ENCODE measurements at regions not wholly inside any gene's neighbourhood (a gene's known extent, or its start where the extent isn't known, plus 50 kb on each side); places are given as distances from the start of the nearest gene placed in this dataset.

- H3K9me3 Mint-ChIP-seq: no peaks in the 10 kb centered on the region
- no peaks in the 10 kb centered on the region for H3K79me1 ChIP-seq (ENCODE audit: insufficient read depth, low read depth, low read length, poor library complexity, severe bottlenecking)
- no peak overlapping the region for H2BK20ac ChIP-seq (ENCODE audit: low read depth, low read length, poor library complexity, severe bottlenecking)
- no peak overlapping the region for H3K27ac Mint-ChIP-seq
- no peaks in the 10 kb centered on the region; the same call in 1 of the 2 replicates for H3K27me3 Mint-ChIP-seq (ENCODE audit: low read depth)
- WGBS (ENCODE audit: extremely low coverage, insufficient read length, low lambda C conversion rate): no CpG with 5 or more reads among the region's 3 CpGs
- no peaks in the 10 kb centered on the region for H3K4me1 ChIP-seq (ENCODE audit: insufficient read depth, low read length)
- no peak overlapping the region for H3K56ac ChIP-seq (ENCODE audit: insufficient read length, low read depth, low read length)
- H2BK120ac ChIP-seq (ENCODE audit: low read depth, low read length, poor library complexity, severe bottlenecking): no peak overlapping the region
- H2AFZ ChIP-seq (ENCODE audit: low read length): no peak overlapping the region
- no peaks in the 10 kb centered on the region for H4K20me1 ChIP-seq (ENCODE audit: control insufficient read depth, insufficient read depth, insufficient read length)
- H3K23ac ChIP-seq (ENCODE audit: insufficient read length, low read depth, low read length): no peak overlapping the region
- no peak overlapping the region for H4K8ac ChIP-seq (replicated peaks; ENCODE audit: insufficient read length, low read depth, low read length)
- no peak overlapping the region for H3K14ac ChIP-seq (ENCODE audit: insufficient read depth, low read length)
- no peak overlapping the region for H3K9ac ChIP-seq (ENCODE audit: extremely low read depth, insufficient read length, low read length)
- no peaks in the 10 kb centered on the region for H3K9me3 ChIP-seq (ENCODE audit: control insufficient read depth, low read depth, low read length)
- H2BK12ac ChIP-seq (ENCODE audit: insufficient read length, low read depth, low read length): no peak overlapping the region
- no peak overlapping the region for H3T11ph ChIP-seq (ENCODE audit: low read length)
- no peak overlapping the region for H4K91ac ChIP-seq (ENCODE audit: insufficient read length, low read depth, low read length)
- no peaks in the 10 kb centered on the region for H3K79me2 ChIP-seq (ENCODE audit: insufficient read depth, low read length)
- no peak overlapping the region for H3K4ac ChIP-seq (ENCODE audit: low read depth, low read length)
- H3K18ac ChIP-seq (ENCODE audit: insufficient read length, low read depth, low read length): no peak overlapping the region
- H2AK5ac ChIP-seq (ENCODE audit: insufficient read length, low read length): no peak overlapping the region
- H3K36me3 Mint-ChIP-seq (ENCODE audit: insufficient read depth in 1 of 3, low read depth in 3 of 3): 0 out of 7 replicates have a peak, but pooled peaks cover 0 to 3% (median 0%) of the 10 kb centered on the region in 3 experiments
- no peak overlapping the region for H3K4me3 Mint-ChIP-seq
- no peak overlapping the region for H2BK5ac ChIP-seq (ENCODE audit: insufficient read length, low read length)
- no peak overlapping the region for H2BK15ac ChIP-seq (ENCODE audit: low read depth, low read length)
- peaks cover 8 to 14% of the 10 kb centered on the region in 2 experiments for H3K4me1 Mint-ChIP-seq
- no peak overlapping the region for H3K27ac ChIP-seq (ENCODE audit: insufficient read length, low read depth, low read length)
- no peaks in the 10 kb centered on the region for H3K23me2 ChIP-seq (ENCODE audit: insufficient read length, low read depth, low read length, poor library complexity, severe bottlenecking)
- no peak overlapping the region for H4K5ac ChIP-seq (ENCODE audit: insufficient read length, low read depth, low read length)
- H3K4me2 ChIP-seq (ENCODE audit: insufficient read depth, insufficient read length, low read length): no peak overlapping the region
- TF ChIP-seq CTCF (conservative IDR thresholded peaks at IDR 0.05): no peak
- no peaks in the 10 kb centered on the region for H3K27me3 ChIP-seq (ENCODE audit: insufficient read depth, low read length)
- no peak for DNase-seq
Measured at GRCh38 chr11:131206671-131207070, 163.7 kb upstream of the NTM start.

Measured in H9 (cell line).